NCI-H524 (cell line): ENCODE measurements at regions not wholly inside any gene's neighbourhood (a gene's known extent, or its start where the extent isn't known, plus 50 kb on each side); places are given as distances from the start of the nearest gene placed in this dataset.

Experiments used
- DNase-seq, 2 experiments: peaks; one replicate each; lab custom pipeline; 2025; lab: John Stamatoyannopoulos, UW

- no peak for DNase-seq
Measured at GRCh38 chr10:78186572-78186971, 152.9 kb downstream of the RPS24 start.

GRCh38 chr10:78187371-78187770 is 153.7 kb downstream of the RPS24 start:
- no peak for DNase-seq

- DNase-seq, result no peak
Measured at GRCh38 chr10:78188446-78188845, 154.8 kb downstream of the RPS24 start.

GRCh38 chr10:78190051-78190825 is 156.6 kb downstream of the RPS24 start:
- DNase-seq, result no peak

- no peak for DNase-seq
Measured at GRCh38 chr10:78191301-78191700, 157.6 kb downstream of the RPS24 start.

GRCh38 chr10:78193189-78193588 is 159.5 kb downstream of the RPS24 start:
- DNase-seq, result no peak

GRCh38 chr10:78194050-78194449 is 160.4 kb downstream of the RPS24 start:
- DNase-seq, result no peak

- no peak for DNase-seq
Measured at GRCh38 chr10:78194539-78195402, 161.1 kb downstream of the RPS24 start.

GRCh38 chr10:78196396-78196795 is 162.7 kb downstream of the RPS24 start:
- DNase-seq, result no peak

GRCh38 chr10:78196964-78197363 is 163.3 kb downstream of the RPS24 start:
- no peak for DNase-seq

GRCh38 chr10:78197628-78198272 is 164.1 kb downstream of the RPS24 start:
- DNase-seq, result peak in 1 of 2 experiments; percentile 13

GRCh38 chr10:78199005-78199725 is 165.5 kb downstream of the RPS24 start:
- DNase-seq, result peak; percentile 3 to 61

GRCh38 chr10:78199759-78200158 is 166.1 kb downstream of the RPS24 start:
- DNase-seq, result no peak

GRCh38 chr10:78200686-78201085 is 167.0 kb downstream of the RPS24 start:
- no peak for DNase-seq

GRCh38 chr10:78202386-78202785 is 168.7 kb downstream of the RPS24 start:
- no peak for DNase-seq

GRCh38 chr10:78203915-78204818 is 170.5 kb downstream of the RPS24 start:
- no peak for DNase-seq

- no peak for DNase-seq
Measured at GRCh38 chr10:78205457-78206016, 171.9 kb downstream of the RPS24 start.

GRCh38 chr10:78207216-78207615 is 173.6 kb downstream of the RPS24 start:
- DNase-seq, result no peak

- DNase-seq, result no peak
Measured at GRCh38 chr10:78207776-78208175, 174.1 kb downstream of the RPS24 start.

- no peak for DNase-seq
Measured at GRCh38 chr10:78209970-78210369, 176.3 kb downstream of the RPS24 start.

GRCh38 chr10:78210548-78210947 is 176.9 kb downstream of the RPS24 start:
- no peak for DNase-seq
